Retinal pigment epithelial cell (primary cell): ENCODE measurements at regions not wholly inside any gene's neighbourhood (a gene's known extent, or its start where the extent isn't known, plus 50 kb on each side); places are given as distances from the start of the nearest gene placed in this dataset.
"Not testable (repeated sequence)": the region's sequence is repeated elsewhere in the genome, so short reads cannot be mapped to it uniquely, and the experiment has no call there.

Experiments used
- DNase-seq: peaks from one replicate; pipeline ENCODE4 v3.0.0-alpha.2; 2010; ENCODE audit warnings: low read depth
- H3K4me3 ChIP-seq: 2 replicates; pipeline ENCODE4 v1.5.1; 2011; ENCODE audit warnings: mild to moderate bottlenecking, low read length, control low read depth, moderate library complexity
- TF ChIP-seq, protein P1 (sequence below): conservative IDR thresholded peaks from 2 replicates; pipeline ENCODE4 v1.5.1; 2011; ENCODE audit warnings: low read depth, low read length, control low read depth, inconsistent platforms

DNA sequence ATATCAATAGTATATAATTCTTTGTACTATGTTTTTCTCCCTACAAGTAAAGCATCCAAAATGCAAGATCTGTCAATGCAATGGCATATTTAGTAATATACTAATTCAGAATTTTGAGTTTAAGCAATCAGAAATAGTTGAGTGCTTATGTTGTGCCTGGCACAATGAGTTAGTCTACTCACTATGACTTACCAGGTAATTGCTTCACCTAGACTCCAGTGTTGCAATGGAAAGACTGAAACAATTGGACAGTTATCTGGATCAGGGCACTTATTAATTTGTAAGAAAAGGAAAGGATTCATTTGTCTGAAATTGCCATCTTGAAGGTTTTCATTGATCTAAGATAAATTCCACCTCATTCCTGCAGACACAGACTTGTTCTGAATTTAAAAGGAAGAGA lies 97.6 kb upstream of the TCF4 start:
- no peak overlapping the region for H3K4me3 ChIP-seq
- TF ChIP-seq, protein P1, sequence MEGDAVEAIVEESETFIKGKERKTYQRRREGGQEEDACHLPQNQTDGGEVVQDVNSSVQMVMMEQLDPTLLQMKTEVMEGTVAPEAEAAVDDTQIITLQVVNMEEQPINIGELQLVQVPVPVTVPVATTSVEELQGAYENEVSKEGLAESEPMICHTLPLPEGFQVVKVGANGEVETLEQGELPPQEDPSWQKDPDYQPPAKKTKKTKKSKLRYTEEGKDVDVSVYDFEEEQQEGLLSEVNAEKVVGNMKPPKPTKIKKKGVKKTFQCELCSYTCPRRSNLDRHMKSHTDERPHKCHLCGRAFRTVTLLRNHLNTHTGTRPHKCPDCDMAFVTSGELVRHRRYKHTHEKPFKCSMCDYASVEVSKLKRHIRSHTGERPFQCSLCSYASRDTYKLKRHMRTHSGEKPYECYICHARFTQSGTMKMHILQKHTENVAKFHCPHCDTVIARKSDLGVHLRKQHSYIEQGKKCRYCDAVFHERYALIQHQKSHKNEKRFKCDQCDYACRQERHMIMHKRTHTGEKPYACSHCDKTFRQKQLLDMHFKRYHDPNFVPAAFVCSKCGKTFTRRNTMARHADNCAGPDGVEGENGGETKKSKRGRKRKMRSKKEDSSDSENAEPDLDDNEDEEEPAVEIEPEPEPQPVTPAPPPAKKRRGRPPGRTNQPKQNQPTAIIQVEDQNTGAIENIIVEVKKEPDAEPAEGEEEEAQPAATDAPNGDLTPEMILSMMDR: no peak
- DNase-seq: no peak

- TF ChIP-seq, protein P1: no peak
- no peak for DNase-seq
- H3K4me3 ChIP-seq: no peak overlapping the region
Observed at GRCh38 chr18:55672574-55673361, 84.8 kb upstream of the TCF4 start.

GRCh38 chr18:55665506-55665905 lies 77.5 kb upstream of the TCF4 start:
- H3K4me3 ChIP-seq: no peak overlapping the region
- TF ChIP-seq, protein P1: no peak
- DNase-seq: no peak

DNA sequence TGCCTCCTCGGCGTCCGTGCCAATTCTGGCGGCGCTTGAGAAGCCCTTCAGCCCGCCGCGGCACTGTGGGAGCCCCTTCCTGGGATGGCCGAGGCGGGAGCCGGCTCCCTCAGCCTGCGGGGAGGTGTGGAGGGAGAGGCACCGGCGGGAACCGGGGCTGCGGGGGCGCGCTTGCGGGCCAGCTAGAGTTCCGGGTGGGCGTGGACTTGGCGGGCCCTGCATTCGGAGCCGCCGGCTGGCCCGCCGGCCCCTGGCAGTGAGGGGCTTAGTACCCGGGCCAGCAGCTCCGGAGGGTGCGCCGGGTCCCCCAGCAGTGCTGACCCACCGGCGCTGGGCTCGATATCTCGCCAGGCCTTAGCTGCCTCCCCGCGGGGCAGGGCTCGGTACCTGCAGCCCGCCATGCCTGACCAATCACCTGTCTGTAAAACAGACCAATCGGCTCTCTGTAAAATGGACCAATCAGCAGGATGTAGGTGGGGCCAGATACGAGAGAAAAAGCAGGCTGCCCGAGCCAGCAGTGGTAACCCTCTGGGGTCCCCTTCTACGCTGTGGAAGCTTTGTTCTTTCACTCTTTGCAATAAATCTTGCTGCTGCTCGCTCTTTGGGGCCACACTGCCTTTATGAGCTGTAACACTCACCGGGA lies 76.9 kb upstream of the TCF4 start:
- not testable (repeated sequence) for DNase-seq, H3K4me3 ChIP-seq

DNA sequence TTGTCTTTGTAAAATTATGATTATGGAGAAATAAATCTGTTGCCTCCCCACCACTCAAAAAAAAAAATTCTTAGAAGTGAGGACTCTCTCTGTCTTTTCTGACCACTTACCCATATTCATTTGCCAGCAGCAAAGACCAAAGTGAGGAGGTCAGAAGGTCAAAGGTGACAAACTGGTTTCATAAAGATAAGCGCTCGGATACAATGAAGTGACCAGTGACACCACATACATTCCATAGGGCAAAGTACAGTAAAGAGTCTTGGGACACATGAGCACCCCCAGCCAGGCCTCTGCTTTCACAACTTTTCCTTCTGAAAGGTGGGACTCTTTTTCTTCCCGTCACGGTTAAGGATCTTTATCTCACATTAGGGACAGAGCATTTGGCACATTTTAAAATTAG lies 75.9 kb upstream of the TCF4 start:
- no peak for DNase-seq
- TF ChIP-seq, protein P1: no peak
- no peak overlapping the region for H3K4me3 ChIP-seq

DNA sequence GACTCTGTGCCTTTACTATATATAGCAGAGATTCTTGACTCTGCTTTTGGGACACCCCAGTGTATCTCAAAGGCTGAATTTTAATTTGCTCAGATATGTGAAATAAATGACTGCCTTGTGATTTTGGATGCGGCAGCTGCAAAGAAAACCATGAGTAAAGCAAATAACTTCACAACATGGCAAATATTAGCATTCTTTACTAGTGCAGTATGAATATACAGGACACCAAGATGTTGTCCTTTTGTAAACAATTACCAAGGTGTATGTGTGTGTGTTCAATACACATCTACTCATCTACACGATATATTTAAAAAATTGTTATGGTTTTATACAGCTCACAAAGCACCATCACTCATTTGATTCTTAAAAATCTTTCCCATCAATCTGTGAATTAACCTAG lies 70.6 kb upstream of the TCF4 start:
- TF ChIP-seq, protein P1: no peak
- no peak overlapping the region for H3K4me3 ChIP-seq

GRCh38 chr18:55657572-55658331 lies 69.8 kb upstream of the TCF4 start:
- DNase-seq: no peak
- TF ChIP-seq, protein P1: no peak
- H3K4me3 ChIP-seq: no peak overlapping the region

More for the DNA sequence above, 70.6 kb upstream of the TCF4 start:
- no peak for DNase-seq
